ENCODE measurements at regions not wholly inside any gene's neighbourhood (a gene's known extent, or its start where the extent isn't known, plus 50 kb on each side); places are given as distances from the start of the nearest gene placed in this dataset.

DNA sequence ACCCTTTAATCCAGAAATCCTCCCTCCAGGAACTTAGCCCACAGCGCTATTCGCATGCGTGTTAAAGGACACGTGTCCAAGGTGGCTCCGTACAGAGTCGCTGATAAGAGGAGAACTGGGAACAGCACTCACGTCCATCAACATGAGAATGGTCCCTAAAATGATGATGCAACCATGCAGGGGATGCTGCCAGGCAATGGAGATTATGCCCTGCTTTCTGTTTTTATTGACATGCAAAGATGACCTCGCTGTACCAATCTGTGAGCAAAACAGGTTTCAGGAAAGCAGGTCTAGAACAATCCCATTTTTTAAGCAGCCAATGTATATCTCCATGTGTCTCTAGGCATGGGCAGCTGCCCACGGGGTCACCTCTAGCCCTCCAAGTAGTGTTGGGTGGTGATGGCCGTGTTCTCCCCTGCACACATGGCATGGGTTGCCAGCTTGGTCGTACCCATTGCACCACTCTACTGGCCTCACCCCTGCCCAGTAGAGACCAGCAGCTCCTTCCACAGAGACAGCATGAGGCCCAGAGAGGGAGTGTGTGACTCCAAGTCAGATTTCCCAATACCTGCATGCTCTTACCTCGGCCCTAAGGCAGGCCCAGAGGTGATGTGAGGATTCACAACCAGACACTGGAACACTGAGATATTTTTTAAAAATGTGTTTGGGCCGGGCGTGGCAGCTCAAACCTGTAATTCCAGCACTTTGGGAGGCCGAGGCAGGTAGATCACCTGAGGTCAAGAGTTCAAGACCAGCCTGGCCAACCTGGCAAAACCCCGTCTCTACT lies 68.3 kb upstream of the LINC01488 start:
- in situ Hi-C loops (cut with HindIII; ENCODE audit: low sequenced_read_pairs): no loop called here
- H3K4me3 ChIP-seq (ENCODE audit: low read depth, low read length): no peak overlapping the region
- DNase-seq (ENCODE audit: low read depth, low spot score): no peak
- TF ChIP-seq, protein P1, sequence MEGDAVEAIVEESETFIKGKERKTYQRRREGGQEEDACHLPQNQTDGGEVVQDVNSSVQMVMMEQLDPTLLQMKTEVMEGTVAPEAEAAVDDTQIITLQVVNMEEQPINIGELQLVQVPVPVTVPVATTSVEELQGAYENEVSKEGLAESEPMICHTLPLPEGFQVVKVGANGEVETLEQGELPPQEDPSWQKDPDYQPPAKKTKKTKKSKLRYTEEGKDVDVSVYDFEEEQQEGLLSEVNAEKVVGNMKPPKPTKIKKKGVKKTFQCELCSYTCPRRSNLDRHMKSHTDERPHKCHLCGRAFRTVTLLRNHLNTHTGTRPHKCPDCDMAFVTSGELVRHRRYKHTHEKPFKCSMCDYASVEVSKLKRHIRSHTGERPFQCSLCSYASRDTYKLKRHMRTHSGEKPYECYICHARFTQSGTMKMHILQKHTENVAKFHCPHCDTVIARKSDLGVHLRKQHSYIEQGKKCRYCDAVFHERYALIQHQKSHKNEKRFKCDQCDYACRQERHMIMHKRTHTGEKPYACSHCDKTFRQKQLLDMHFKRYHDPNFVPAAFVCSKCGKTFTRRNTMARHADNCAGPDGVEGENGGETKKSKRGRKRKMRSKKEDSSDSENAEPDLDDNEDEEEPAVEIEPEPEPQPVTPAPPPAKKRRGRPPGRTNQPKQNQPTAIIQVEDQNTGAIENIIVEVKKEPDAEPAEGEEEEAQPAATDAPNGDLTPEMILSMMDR (IDR thresholded peaks at IDR 0.05; ENCODE audit: low read depth, low read length): no peak

DNA sequence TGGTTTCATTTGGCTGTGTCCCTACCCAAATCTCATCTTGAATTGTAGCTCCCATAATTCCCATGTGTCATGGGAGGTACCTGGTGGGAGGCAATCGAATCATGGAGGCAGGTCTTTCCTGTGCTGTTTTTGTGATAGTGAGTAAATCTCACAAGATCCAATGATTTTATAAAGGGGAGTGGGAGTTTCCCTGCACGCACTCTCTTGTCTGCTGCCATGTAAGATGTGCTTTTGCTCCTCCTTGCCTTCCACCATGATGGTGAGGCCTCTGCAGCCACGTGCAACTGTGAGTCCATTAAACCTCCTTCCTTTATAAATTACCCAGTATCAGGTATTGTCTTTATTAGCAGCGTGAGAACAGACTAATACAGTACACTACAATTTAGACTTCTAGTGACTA lies 67.5 kb upstream of the LINC01488 start:
- in situ Hi-C loops (cut with HindIII; ENCODE audit: low sequenced_read_pairs): no loop called here
- DNase-seq (ENCODE audit: low read depth, low spot score): no peak
- no peak overlapping the region for H3K4me3 ChIP-seq (ENCODE audit: low read depth, low read length)
- TF ChIP-seq, protein P1 (IDR thresholded peaks at IDR 0.05; ENCODE audit: low read depth, low read length): no peak

DNA sequence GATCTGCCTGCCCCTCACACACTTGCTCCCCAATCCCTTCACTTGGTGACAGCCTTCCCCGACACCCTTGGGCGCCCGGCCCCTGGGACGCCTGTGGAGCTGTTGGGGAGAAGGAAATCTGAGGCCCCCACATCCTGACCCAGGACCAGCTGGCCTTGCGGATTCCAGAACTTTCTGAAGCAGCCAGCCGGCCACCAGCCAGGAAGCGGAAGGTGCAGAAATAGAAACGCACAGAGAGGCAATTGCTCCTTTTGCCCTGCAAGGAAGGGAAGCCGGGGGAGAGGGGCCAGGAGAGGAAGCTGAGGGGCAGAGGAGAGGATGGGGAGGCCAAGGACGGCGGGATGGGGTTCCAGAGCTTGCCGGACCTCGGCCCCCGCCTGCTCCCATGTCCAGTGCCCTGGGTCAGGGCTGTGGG lies 66.7 kb upstream of the LINC01488 start:
- TF ChIP-seq, protein P1 (IDR thresholded peaks at IDR 0.05; ENCODE audit: low read depth, low read length): no peak
- DNase-seq (ENCODE audit: low read depth, low spot score): no peak
- in situ Hi-C loops (cut with HindIII; ENCODE audit: low sequenced_read_pairs): no loop called here
- no peak overlapping the region for H3K4me3 ChIP-seq (ENCODE audit: low read depth, low read length)

DNA sequence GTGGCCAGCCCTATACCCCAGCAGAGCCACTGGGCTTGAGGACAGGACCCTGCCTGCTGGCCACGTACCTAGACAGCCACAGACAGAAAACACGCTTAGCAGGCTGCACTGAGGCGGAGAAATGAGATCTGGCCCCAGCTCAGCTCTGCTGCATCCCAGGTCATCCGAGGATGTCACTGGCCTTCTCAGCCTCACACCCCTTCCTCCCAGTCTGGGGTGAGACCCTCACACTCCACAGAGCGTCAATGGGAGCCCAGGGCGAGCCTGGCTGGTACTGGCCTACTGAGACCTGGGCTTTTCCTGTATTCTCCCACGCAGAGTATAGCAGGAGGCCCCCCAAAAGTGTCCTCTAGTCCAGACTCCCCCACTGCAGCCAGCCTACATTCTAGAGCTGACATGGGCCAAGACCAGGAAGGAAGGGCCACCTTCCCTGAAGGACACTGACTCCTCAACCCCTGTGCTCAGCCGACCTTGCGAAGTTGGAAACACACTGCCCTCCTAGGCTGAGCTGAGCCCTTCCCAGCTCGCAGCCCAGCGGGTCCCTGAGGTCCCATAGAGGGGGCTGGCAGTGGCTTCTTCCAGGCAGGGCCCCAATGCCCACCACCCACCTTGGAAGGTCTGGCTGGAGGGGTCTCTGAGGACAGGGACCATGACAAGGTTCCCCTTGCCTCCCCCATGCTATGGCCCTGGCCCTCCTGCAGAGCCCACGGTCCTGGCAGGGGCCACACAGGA lies 65.9 kb upstream of the LINC01488 start:
- no peak overlapping the region for H3K4me3 ChIP-seq (ENCODE audit: low read depth, low read length)
- TF ChIP-seq, protein P1 (IDR thresholded peaks at IDR 0.05; ENCODE audit: low read depth, low read length): no peak
- in situ Hi-C loops (cut with HindIII; ENCODE audit: low sequenced_read_pairs): no loop called here

DNA sequence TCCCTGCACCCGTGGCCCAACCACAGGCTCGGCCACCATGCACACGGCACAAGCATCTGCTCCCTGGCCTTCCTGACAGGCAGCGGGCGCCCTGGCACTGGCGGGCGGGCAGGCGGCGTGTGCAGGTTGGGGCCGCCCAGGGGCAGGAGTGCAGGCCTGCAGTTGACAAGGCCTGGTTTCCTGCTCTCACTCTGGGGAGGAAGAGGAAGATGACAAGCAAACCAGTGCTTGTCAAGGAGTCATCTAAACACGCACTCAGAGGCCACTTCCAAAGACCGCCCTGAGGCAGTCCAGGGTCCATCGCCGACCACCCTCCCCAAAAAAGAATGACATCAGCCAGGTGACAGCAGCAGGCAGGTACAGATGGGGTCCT lies 65.3 kb upstream of the LINC01488 start:
- no peak for DNase-seq (ENCODE audit: low read depth, low spot score)
- no peak overlapping the region for H3K4me3 ChIP-seq (ENCODE audit: low read depth, low read length)
- TF ChIP-seq, protein P1 (IDR thresholded peaks at IDR 0.05; ENCODE audit: low read depth, low read length): no peak
- in situ Hi-C loops (cut with HindIII; ENCODE audit: low sequenced_read_pairs): no loop called here

More for the DNA sequence above, 65.9 kb upstream of the LINC01488 start:
- DNase-seq (ENCODE audit: low read depth, low spot score): no peak

DNA sequence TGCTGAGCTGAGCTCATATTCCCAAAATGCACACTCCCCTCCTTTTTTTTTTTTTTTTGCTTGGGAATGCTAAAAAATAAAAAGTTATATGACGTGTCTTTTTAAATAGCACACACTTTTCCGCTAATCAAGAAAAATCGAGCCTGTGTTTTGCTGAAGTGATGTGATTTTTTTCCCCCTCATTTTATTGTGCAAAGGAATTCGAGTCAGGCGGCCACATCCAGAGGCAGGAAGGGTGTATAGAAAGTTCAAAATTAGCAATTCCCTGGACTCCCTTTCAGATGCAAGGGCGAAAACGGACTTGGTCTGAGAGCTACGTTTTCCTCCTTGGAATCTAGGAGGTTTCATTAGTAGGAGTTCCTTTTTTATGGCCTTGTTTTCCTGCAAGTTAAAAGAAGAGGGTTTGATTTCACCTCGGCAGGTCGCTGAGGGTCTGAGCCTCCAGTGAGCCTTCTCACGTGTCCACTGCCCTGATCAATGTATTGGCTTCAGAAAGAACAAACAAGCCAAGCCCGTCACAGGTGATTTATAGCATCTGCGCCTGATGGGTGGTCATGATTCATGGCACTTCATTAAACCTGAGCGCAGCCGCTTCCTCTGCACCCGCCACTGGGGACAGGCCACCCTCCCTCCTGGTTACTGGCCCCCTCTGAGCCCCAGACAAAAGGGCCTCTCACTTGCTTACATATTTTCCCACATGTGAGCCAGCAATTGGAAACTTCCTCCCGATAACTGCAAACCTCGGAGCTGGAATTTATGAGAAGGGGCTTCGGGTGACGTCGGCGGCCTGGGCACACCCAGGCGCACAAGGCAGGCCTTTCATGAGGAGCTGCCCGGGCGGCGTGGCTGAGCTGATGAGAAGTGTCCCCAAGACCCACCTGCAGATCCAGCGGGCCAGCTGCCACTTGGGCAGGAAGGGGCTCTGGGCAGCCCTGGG lies 64.4 kb upstream of the LINC01488 start:
- TF ChIP-seq, protein P1 (IDR thresholded peaks at IDR 0.05; ENCODE audit: low read depth, low read length): no peak
- H3K4me3 ChIP-seq (ENCODE audit: low read depth, low read length): no peak overlapping the region
- peak; percentile 16 for DNase-seq (ENCODE audit: low read depth, low spot score)
- in situ Hi-C loops (cut with HindIII; ENCODE audit: low sequenced_read_pairs): no loop called here

Measured in astrocyte of the spinal cord (primary cell).